Endothelial cell of umbilical vein (primary cell): ENCODE measurements at regions not wholly inside any gene's neighbourhood (a gene's known extent, or its start where the extent isn't known, plus 50 kb on each side); places are given as distances from the start of the nearest gene placed in this dataset.

Experiments used
- BruUV-seq: library from RNA; stranded (reverse); fragments of 400-500 nt; replicated peaks from 2 replicates; lab custom pipeline; 2021; lab: Mats Ljungman, UMichigan
- CTCF ChIA-PET: fragments of 300-600, 350-600 bp; sonication (Branson Sonifier 250); formaldehyde crosslinking; loops from one replicate; lab custom pipeline; 2021; ENCODE audit warnings: antibody characterized with exemption, inconsistent platforms; lab: Charles Lee
- POLR2A ChIA-PET: fragments of 300-600, 350-600 bp; sonication (Branson Sonifier 250); formaldehyde crosslinking; loops from one replicate; lab custom pipeline; 2021; ENCODE audit warnings: antibody characterized with exemption, inconsistent platforms; lab: Charles Lee
- DNase-seq: peaks from one replicate; pipeline ENCODE4 v3.0.0-alpha.2; 2011; ENCODE audit warnings: low read depth, low spot score
- FAIRE-seq: peaks from 2 replicates; lab custom pipeline; 2011; peaks lifted over from hg19 to GRCh38; lab: Jason Lieb, UNC
- H2AFZ ChIP-seq: 2 replicates; pipeline ENCODE4 v1.6.0; 2012; ENCODE audit warnings: low read depth, low read length, control low read depth, inconsistent platforms
- H3K27ac ChIP-seq: 2 replicates; pipeline ENCODE4 v1.5.1; 2011; ENCODE audit warnings: low read depth, mild to moderate bottlenecking, control low read depth, low read length, moderate library complexity; ENCODE audit not compliant: insufficient read depth
- H3K27me3 ChIP-seq, 2 experiments: 2 replicates each; pipeline versions ENCODE4 v1.6.0 to v1.6.1; 2011; ENCODE audit warnings: low read length in 2 of 2, mixed read lengths in 1 of 2; ENCODE audit not compliant: control insufficient read depth in 2 of 2, insufficient read depth in 2 of 2
- H3K36me3 ChIP-seq, 2 experiments: 2 replicates in 1 of 2; 3 replicates in 1 of 2; pipeline ENCODE4 v1.5.1; 2011; ENCODE audit warnings: low read length in 2 of 2, mild to moderate bottlenecking in 1 of 2, moderate library complexity in 1 of 2; ENCODE audit not compliant: control insufficient read depth in 2 of 2, insufficient read depth in 2 of 2; ENCODE audit errors: extremely low read depth in 1 of 2
- H3K4me1 ChIP-seq: 3 replicates; pipeline ENCODE4 v1.5.1; 2011; ENCODE audit warnings: mild to moderate bottlenecking, low read length; ENCODE audit not compliant: control insufficient read depth, insufficient read depth; ENCODE audit errors: extremely low read depth
- H3K4me2 ChIP-seq: 2 replicates; pipeline ENCODE4 v1.6.1; 2011; ENCODE audit warnings: low read length, control low read depth, mixed read lengths; ENCODE audit not compliant: insufficient read depth
- H3K4me3 ChIP-seq, 3 experiments: fragments of 200-600 bp in 1 of 3; sonication (generic), shearing (Covaris generic) in 1 of 3; replicated peaks in 1 of 3; 2 replicates each; pipeline ENCODE4 v1.5.1; 2011 to 2016; ENCODE audit warnings: control low read depth in 3 of 3, low read length in 3 of 3, mild to moderate bottlenecking in 2 of 3, inconsistent platforms in 1 of 3, low read depth in 1 of 3, moderate library complexity in 1 of 3; ENCODE audit not compliant: insufficient read depth in 1 of 3
- H3K79me2 ChIP-seq: 2 replicates; pipeline ENCODE4 v1.6.0; 2012; ENCODE audit warnings: low read length, inconsistent platforms; ENCODE audit not compliant: control insufficient read depth, insufficient read depth
- H3K9ac ChIP-seq: replicated peaks from 2 replicates; pipeline ENCODE3; 2011; ENCODE audit warnings: low read length, control low read depth; ENCODE audit not compliant: insufficient read depth; ENCODE audit errors: extremely low read depth
- H3K9me1 ChIP-seq: replicated peaks from 3 replicates; pipeline ENCODE4 v1.6.0; 2011; ENCODE audit warnings: mild to moderate bottlenecking, low read length; ENCODE audit not compliant: control insufficient read depth, insufficient read depth; ENCODE audit errors: extremely low read depth
- H3K9me3 ChIP-seq: replicated peaks from 2 replicates; pipeline ENCODE4 v1.5.1; 2012; ENCODE audit warnings: low read length, inconsistent platforms; ENCODE audit not compliant: control insufficient read depth, insufficient read depth
- H4K20me1 ChIP-seq: replicated peaks from 2 replicates; pipeline ENCODE3; 2011; ENCODE audit warnings: mild to moderate bottlenecking, low read length; ENCODE audit not compliant: control insufficient read depth, insufficient read depth; ENCODE audit errors: extremely low read depth
- CTCF ChIP-seq, 2 donors: IDR thresholded peaks; 1 replicate in 1 of 2; 2 replicates in 1 of 2; pipeline ENCODE4 v1.5.1; 2011; ENCODE audit warnings: low read length in 2 of 2, mild to moderate bottlenecking in 2 of 2, moderate library complexity in 2 of 2, control low read depth in 1 of 2, inconsistent platforms in 1 of 2, low read depth in 1 of 2; ENCODE audit not compliant: insufficient read depth in 1 of 2; ENCODE audit errors: extremely low read depth in 1 of 2
- JUN ChIP-seq: IDR thresholded peaks from 2 replicates; pipeline ENCODE4 v1.6.1; 2011; ENCODE audit warnings: borderline replicate concordance, low read depth; ENCODE audit not compliant: insufficient read length, insufficient read depth
- MAX ChIP-seq: IDR thresholded peaks from 2 replicates; pipeline ENCODE4 v1.6.1; 2011; ENCODE audit not compliant: insufficient read depth, insufficient read length
- MYC ChIP-seq: IDR thresholded peaks from one replicate; pipeline ENCODE4 v1.6.1; 2011; ENCODE audit warnings: mild to moderate bottlenecking, low read depth, low read length
- POLR2AphosphoS5 ChIP-seq: IDR thresholded peaks from 2 replicates; pipeline ENCODE4 v1.6.1; 2012; ENCODE audit warnings: low read depth, mild to moderate bottlenecking, control low read depth, low read length, moderate library complexity; ENCODE audit not compliant: insufficient read depth
- dilution Hi-C: fragments of 300-500 bp; cut with MboI; formaldehyde crosslinking; loops from one replicate; pipeline ENCODE4 v1.15.0; 2019; ENCODE audit warnings: low sequenced_read_pairs; ENCODE audit not compliant: extremely low pct_ligation_motif_present
- intact Hi-C: fragments of 100-400 bp; cut with micrococcal nuclease; formaldehyde crosslinking; loops from one replicate; pipeline ENCODE4 v1.10.0; 2022

GRCh38 chr15:69823223-69823907 is 274.4 kb downstream of the TLE3 start:
- Histone ChIP-seq H4K20me1 (no peaks in the 10 kb centered on the region), H3K79me2 (no peaks in the 10 kb centered on the region), H3K9me1 (no peaks in the 10 kb centered on the region), H2AFZ (no peak overlapping the region), H3K36me3 (no peaks in the 10 kb centered on the region), H3K4me1 (no peaks in the 10 kb centered on the region), H3K4me2 (no peak overlapping the region), H3K27me3 (peaks cover 0 to 4% of the 10 kb centered on the region in 2 experiments), H3K27ac (no peak overlapping the region), H3K9me3 (no peaks in the 10 kb centered on the region), H3K4me3 (no peak overlapping the region), H3K9ac (no peak overlapping the region)
- ChIA-PET POLR2A (no interaction called here), CTCF (no interaction called here)
- FAIRE-seq (no peak), DNase-seq (peak; percentile 61)
- TF ChIP-seq MAX: no peak
- TF ChIP-seq CTCF (IDR thresholded peaks at IDR 0.05; ENCODE audit: extremely low read depth in 1 of 2, insufficient read depth in 1 of 2, low read depth in 1 of 2, low read length in 2 of 2): no peak
- no peak for TF ChIP-seq JUN
- no peak for TF ChIP-seq POLR2AphosphoS5
- TF ChIP-seq MYC: no peak
- dilution Hi-C loops (no loop called here), intact Hi-C loops (no loop called here)
- no TSS peak for BruUV-seq
